Activated CD4-positive, CD25-positive, alpha-beta regulatory T cell treated with anti-CD3 and anti-CD28 coated beads, Interleukin-2, amount 50 U/mL, for 72 hours (primary cell): ENCODE measurements at regions not wholly inside any gene's neighbourhood (a gene's known extent, or its start where the extent isn't known, plus 50 kb on each side); places are given as distances from the start of the nearest gene placed in this dataset.
"Not testable (repeated sequence)": the region's sequence is repeated elsewhere in the genome, so short reads cannot be mapped to it uniquely, and the experiment has no call there.

Experiments
- DNase-seq: peaks from one replicate; pipeline ENCODE4 v3.0.0; 2021

DNA sequence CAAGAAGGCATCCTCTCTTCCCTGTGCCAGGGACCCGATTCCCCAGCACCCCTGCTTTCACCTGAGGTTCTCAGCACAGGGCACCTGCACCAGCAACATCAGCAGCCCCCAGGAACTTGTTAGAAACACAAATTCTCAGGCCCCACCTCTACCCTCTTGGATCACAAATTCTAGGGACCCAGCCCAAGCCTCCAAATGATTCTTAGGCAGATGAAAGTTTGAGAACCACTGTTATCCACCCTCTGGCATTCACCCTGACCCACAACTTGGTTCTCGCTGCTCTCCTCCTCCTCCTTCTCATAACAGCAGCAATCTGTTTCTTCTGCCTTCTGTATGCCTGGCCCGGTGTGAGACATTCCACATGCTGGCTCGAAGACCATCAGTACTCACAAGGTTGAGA is 60.3 kb upstream of the HIVEP3 start:
- no peak for DNase-seq

DNA sequence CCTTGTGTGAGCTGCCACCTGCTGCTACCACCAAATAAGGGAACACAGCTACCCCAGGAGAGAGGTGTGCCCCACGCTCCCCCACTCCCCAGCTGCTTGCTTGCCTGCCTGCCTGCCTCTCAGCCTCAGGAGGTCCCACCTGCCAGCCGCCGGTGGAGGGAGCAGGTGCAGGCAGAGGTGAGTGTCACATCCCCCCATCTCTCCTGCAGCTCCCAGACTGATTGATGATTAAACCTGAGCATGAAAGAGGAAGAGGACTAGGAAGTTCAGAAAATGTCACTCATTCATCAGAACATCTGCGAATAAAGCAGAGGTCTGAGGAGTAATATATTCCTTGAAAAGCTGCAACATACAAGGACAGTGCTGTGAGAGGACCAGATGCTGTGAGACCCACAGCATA is 58.6 kb upstream of the HIVEP3 start:
- DNase-seq = no peak

DNA sequence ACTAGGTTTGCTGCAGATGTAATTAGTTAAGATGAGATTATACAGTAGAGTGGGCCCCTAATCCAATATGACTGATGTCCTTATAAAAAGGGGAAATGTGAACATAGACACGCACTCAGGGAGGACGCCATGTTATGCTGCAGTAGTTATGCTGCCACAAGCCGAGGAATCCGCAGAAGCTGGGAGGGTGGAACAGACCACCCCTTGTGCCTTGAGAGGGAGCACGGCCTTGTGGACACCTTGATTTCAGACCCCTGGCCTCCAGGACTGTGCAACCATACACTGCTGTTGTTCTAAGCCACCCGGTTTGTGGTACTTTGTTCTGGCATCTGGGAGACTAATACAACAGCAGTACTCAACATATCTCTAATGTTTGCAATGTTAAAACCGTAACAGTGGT is 57.9 kb upstream of the HIVEP3 start:
- DNase-seq = no peak

DNA sequence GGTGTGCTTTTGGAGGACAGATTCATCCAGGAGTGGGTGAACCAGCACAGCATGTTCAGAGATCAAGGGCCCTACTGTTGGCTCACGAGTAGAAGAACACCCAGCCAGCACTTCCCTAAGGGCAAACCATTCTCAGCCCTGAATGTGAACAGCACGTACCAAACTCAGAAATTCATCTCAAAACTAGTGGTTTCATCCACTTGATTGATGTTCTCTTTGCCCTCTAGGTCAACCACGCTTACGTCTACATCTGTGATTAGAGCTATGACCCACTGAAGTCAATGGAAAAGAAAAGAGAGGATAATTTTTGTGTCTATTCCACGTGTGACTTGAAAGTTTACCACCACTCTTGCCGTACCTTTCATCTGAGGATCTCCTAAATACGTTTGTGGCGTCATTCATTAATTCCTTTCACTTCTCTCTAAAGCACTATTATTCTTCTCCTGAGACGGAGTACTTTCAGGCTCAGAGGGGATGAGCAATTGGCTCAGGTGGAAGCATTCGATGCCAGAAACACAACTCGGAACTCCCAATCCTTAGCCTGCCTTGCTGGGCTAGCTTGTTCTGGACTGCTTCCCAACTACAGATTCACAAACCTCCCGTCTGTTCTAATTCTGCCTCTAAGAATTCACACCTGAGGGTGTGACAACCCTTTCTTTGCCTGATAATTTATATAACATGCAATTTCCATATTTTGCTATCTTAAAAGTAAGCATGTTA is 57.3 kb upstream of the HIVEP3 start:
- DNase-seq = no peak

DNA sequence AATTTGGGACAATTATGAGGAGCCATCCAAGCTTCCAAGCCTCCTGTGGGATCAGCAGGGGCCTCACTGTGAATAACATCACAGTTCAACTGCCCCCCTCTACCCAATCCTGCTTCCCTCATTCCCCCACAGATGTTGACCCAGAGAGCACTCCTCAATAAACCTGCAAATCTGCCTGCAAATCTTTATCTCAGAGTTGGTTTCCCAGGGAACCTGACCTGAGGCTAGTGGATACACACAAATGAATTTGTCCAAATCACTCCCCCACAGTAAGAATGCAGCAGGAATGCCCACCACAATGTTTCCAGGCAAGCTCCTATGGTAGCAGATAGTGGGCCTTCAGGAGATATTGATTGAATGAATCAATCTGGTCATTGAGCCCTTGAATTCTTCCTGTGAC is 56.4 kb upstream of the HIVEP3 start:
- no peak for DNase-seq

DNA sequence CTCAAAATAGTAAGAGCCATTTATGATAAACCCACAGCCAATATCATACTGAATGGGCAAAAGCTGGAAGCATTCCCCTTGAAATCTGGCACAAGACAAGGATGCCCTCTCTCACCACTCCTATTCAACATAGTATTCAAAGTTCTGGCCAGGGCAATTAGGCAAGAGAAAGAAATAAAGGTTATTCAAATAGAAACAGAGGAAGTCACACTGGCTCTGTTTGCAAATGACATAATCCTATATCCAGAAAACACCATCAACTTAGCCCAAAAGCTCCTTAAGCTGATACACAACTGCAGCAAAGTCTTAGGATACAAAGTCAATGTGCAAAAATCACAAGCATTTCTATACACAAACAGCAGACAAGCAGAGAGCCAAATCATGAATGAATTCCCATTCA is 49.8 kb upstream of the HIVEP3 start:
- not testable (repeated sequence) for DNase-seq
